ENCODE measurements at regions not wholly inside any gene's neighbourhood (a gene's known extent, or its start where the extent isn't known, plus 50 kb on each side); places are given as distances from the start of the nearest gene placed in this dataset.

- H3K27ac ChIP-seq (ENCODE audit: low read length in 2 of 2), result no peak overlapping the region
- no peaks in the 10 kb centered on the region for H3K79me2 ChIP-seq (ENCODE audit: control insufficient read depth, insufficient read depth, low read length)
- intact Hi-C loops (cut with micrococcal nuclease), result no loop called here
- Mint-ChIP-seq H3K27ac (no peak overlapping the region), H3K4me3 (no peak overlapping the region), H3K4me1 (no peaks in the 10 kb centered on the region), H3K9me3 (ENCODE audit: insufficient read depth) (no peaks in the 10 kb centered on the region), H3K27me3 (no peaks in the 10 kb centered on the region)
- CTCF ChIA-PET, result no interaction called here
- no peak overlapping the region for H3K9ac ChIP-seq (ENCODE audit: low read length)
- ATAC-seq (ENCODE audit: low read depth) (no peak), DNase-seq (no peak)
- POLR2A ChIA-PET, result no interaction called here
- H2AFZ ChIP-seq (ENCODE audit: insufficient read depth, low read depth, low read length, poor library complexity, severe bottlenecking), result no peak overlapping the region
- TF ChIP-seq, protein P1, sequence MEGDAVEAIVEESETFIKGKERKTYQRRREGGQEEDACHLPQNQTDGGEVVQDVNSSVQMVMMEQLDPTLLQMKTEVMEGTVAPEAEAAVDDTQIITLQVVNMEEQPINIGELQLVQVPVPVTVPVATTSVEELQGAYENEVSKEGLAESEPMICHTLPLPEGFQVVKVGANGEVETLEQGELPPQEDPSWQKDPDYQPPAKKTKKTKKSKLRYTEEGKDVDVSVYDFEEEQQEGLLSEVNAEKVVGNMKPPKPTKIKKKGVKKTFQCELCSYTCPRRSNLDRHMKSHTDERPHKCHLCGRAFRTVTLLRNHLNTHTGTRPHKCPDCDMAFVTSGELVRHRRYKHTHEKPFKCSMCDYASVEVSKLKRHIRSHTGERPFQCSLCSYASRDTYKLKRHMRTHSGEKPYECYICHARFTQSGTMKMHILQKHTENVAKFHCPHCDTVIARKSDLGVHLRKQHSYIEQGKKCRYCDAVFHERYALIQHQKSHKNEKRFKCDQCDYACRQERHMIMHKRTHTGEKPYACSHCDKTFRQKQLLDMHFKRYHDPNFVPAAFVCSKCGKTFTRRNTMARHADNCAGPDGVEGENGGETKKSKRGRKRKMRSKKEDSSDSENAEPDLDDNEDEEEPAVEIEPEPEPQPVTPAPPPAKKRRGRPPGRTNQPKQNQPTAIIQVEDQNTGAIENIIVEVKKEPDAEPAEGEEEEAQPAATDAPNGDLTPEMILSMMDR (IDR thresholded peaks at IDR 0.05), result no peak
- no peak for TF ChIP-seq EZH2 (IDR thresholded peaks at IDR 0.05; ENCODE audit: borderline replicate concordance, insufficient read depth, low read depth, low read length, poor library complexity, severe bottlenecking)
- no peaks in the 10 kb centered on the region for H3K9me3 ChIP-seq (ENCODE audit: control extremely low read depth in 1 of 3, control insufficient read depth in 2 of 3, insufficient read depth in 1 of 3, low read length in 2 of 3)
- H3K36me3 ChIP-seq (replicated peaks in 1 of 2; ENCODE audit: control extremely low read depth in 1 of 2, control insufficient read depth in 1 of 2, extremely low read depth in 1 of 2, insufficient read depth in 2 of 2, low read length in 1 of 2), result no peaks in the 10 kb centered on the region
- no peaks in the 10 kb centered on the region for H4K20me1 ChIP-seq (ENCODE audit: control insufficient read depth, insufficient read depth, low read length, poor library complexity, severe bottlenecking)
- H3K27me3 ChIP-seq (replicated peaks in 1 of 4; ENCODE audit: control extremely low read depth in 1 of 4, control insufficient read depth in 3 of 4, insufficient read depth in 4 of 4, low read length in 3 of 4), result no peaks in the 10 kb centered on the region
- no peak overlapping the region for H3K4me2 ChIP-seq (replicated peaks; ENCODE audit: low read depth, low read length, poor library complexity, severe bottlenecking)
- H3K4me1 ChIP-seq (ENCODE audit: control insufficient read depth in 2 of 2, insufficient read depth in 2 of 2, low read length in 2 of 2), result peaks cover 0 to 4% of the 10 kb centered on the region in 2 donors
- WGBS (ENCODE audit: insufficient coverage), result no CpG with 5 or more reads among the region's 1 CpG
- no peak overlapping the region for H3K4me3 ChIP-seq (ENCODE audit: control extremely low read depth in 1 of 5, extremely low read depth in 1 of 5, insufficient read depth in 1 of 5, low read depth in 2 of 5, low read length in 4 of 5)
Observed at GRCh38 chr7:136294977-136295376, 317.8 kb upstream of the MTPN start.

DNA sequence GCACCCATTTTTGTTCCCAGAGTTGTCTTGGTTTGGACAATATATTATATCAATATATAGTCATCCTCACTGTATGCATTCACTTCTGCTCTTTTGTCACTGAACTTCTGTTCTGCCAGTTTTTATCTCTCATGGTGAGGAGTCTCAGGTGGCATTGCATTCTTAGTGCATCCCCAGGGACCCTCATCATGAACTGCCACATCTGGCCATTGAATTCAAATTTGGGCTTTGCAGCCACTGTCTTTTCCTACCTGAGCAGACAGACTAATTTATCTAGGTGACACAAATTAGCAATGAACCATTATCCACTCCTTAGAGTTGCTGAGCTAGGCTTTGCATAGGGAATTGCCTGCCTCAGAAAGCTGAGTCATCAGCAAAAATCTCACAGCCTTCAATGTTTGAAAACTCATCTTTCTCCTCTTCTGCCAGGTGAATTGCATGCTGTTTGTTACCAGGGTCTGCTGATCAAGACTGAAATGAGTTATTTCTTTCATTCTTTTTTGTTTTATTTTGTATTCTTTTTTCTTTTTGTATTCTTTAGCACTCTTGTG is 316.8 kb upstream of the MTPN start:
- H3K27ac ChIP-seq (ENCODE audit: low read length in 2 of 2), result no peak overlapping the region
- peak overlapping the region; percentile 60 for H3K4me2 ChIP-seq (replicated peaks; ENCODE audit: low read depth, low read length, poor library complexity, severe bottlenecking)

More for the DNA sequence above, 316.8 kb upstream of the MTPN start:
- DNase-seq (no peak), ATAC-seq (ENCODE audit: low read depth) (no peak)
- ChIA-PET CTCF (interaction anchor here (0.6 kb wide), 1 partner anchor 727 kb away, joined by 3 read pairs; no protein-coding TSS in a partner anchor), POLR2A (no interaction called here)
- no peak overlapping the region for H3K4me3 Mint-ChIP-seq
- no peak overlapping the region for H3K4me3 ChIP-seq (ENCODE audit: control extremely low read depth in 1 of 5, extremely low read depth in 1 of 5, insufficient read depth in 1 of 5, low read depth in 2 of 5, low read length in 4 of 5)
- H3K36me3 ChIP-seq (replicated peaks in 1 of 2; ENCODE audit: control extremely low read depth in 1 of 2, control insufficient read depth in 1 of 2, extremely low read depth in 1 of 2, insufficient read depth in 2 of 2, low read length in 1 of 2), result no peaks in the 10 kb centered on the region
- H3K9me3 ChIP-seq (ENCODE audit: control extremely low read depth in 1 of 3, control insufficient read depth in 2 of 3, insufficient read depth in 1 of 3, low read length in 2 of 3), result no peaks in the 10 kb centered on the region
- no peaks in the 10 kb centered on the region for H4K20me1 ChIP-seq (ENCODE audit: control insufficient read depth, insufficient read depth, low read length, poor library complexity, severe bottlenecking)
- H3K79me2 ChIP-seq (ENCODE audit: control insufficient read depth, insufficient read depth, low read length), result no peaks in the 10 kb centered on the region
- H3K27me3 Mint-ChIP-seq, result no peaks in the 10 kb centered on the region
- intact Hi-C loops (cut with micrococcal nuclease), result no loop called here
- H3K9ac ChIP-seq (ENCODE audit: low read length), result no peak overlapping the region
- H3K27ac Mint-ChIP-seq, result no peak overlapping the region
- H3K4me1 Mint-ChIP-seq, result no peaks in the 10 kb centered on the region
- no peaks in the 10 kb centered on the region for H3K27me3 ChIP-seq (replicated peaks in 1 of 4; ENCODE audit: control extremely low read depth in 1 of 4, control insufficient read depth in 3 of 4, insufficient read depth in 4 of 4, low read length in 3 of 4)
- no peaks in the 10 kb centered on the region for H3K9me3 Mint-ChIP-seq (ENCODE audit: insufficient read depth)
- no peak overlapping the region for H2AFZ ChIP-seq (ENCODE audit: insufficient read depth, low read depth, low read length, poor library complexity, severe bottlenecking)
- TF ChIP-seq, protein P1 (IDR thresholded peaks at IDR 0.05), result no peak
- TF ChIP-seq EZH2 (IDR thresholded peaks at IDR 0.05; ENCODE audit: borderline replicate concordance, insufficient read depth, low read depth, low read length, poor library complexity, severe bottlenecking), result no peak
- peaks cover 0 to 4% of the 10 kb centered on the region in 2 donors for H3K4me1 ChIP-seq (ENCODE audit: control insufficient read depth in 2 of 2, insufficient read depth in 2 of 2, low read length in 2 of 2)

Data from B cell (primary cell).